NCI-H69 (cell line): ENCODE measurements at regions not wholly inside any gene's neighbourhood (a gene's known extent, or its start where the extent isn't known, plus 50 kb on each side); places are given as distances from the start of the nearest gene placed in this dataset.

ENCODE experiments used
- DNase-seq: peaks from one replicate; lab custom pipeline; 2025; lab: John Stamatoyannopoulos, UW

GRCh38 chr15:62773369-62774165 lies 269.0 kb upstream of the TPM1 start:
- DNase-seq, result peak; percentile 12

- DNase-seq, result no peak
Measured at GRCh38 chr15:62775932-62776331, 266.6 kb upstream of the TPM1 start.

- DNase-seq, result no peak
Measured at GRCh38 chr15:62777671-62778070, 264.9 kb upstream of the TPM1 start.

- no peak for DNase-seq
Measured at GRCh38 chr15:62779036-62779770, 263.3 kb upstream of the TPM1 start.

GRCh38 chr15:62779899-62780298 lies 262.6 kb upstream of the TPM1 start:
- DNase-seq, result no peak

- no peak for DNase-seq
Measured at GRCh38 chr15:62781081-62781497, 261.5 kb upstream of the TPM1 start.

GRCh38 chr15:62782071-62782841 lies 260.3 kb upstream of the TPM1 start:
- DNase-seq, result peak; percentile 87

- no peak for DNase-seq
Measured at GRCh38 chr15:62782896-62783295, 259.7 kb upstream of the TPM1 start.

GRCh38 chr15:62783303-62783957 lies 259.1 kb upstream of the TPM1 start:
- no peak for DNase-seq

- no peak for DNase-seq
Measured at GRCh38 chr15:62785881-62786828, 256.4 kb upstream of the TPM1 start.

GRCh38 chr15:62787401-62787800 lies 255.1 kb upstream of the TPM1 start:
- DNase-seq, result no peak

GRCh38 chr15:62788224-62788623 lies 254.3 kb upstream of the TPM1 start:
- DNase-seq, result no peak

- DNase-seq, result no peak
Measured at GRCh38 chr15:62790546-62790945, 252.0 kb upstream of the TPM1 start.

GRCh38 chr15:62791694-62792093 lies 250.9 kb upstream of the TPM1 start:
- DNase-seq, result no peak

- DNase-seq, result no peak
Measured at GRCh38 chr15:62792986-62793751, 249.4 kb upstream of the TPM1 start.

- DNase-seq, result no peak
Measured at GRCh38 chr15:62793752-62794144, 248.8 kb upstream of the TPM1 start.

- no peak for DNase-seq
Measured at GRCh38 chr15:62795171-62795570, 247.4 kb upstream of the TPM1 start.

GRCh38 chr15:62795700-62796695 lies 246.5 kb upstream of the TPM1 start:
- no peak for DNase-seq

- DNase-seq, result no peak
Measured at GRCh38 chr15:62797171-62797570, 245.4 kb upstream of the TPM1 start.
